Ectodermal cell (in vitro differentiated cells): ENCODE measurements at regions not wholly inside any gene's neighbourhood (a gene's known extent, or its start where the extent isn't known, plus 50 kb on each side); places are given as distances from the start of the nearest gene placed in this dataset.

ENCODE experiments used
- H3K27ac ChIP-seq: 2 replicates; pipeline ENCODE4 v1.7.0; 2013; ENCODE audit warnings: mild to moderate bottlenecking, low read depth, low read length; ENCODE audit not compliant: insufficient read depth, poor library complexity, severe bottlenecking
- H3K27me3 ChIP-seq: 2 replicates; pipeline ENCODE4 v1.7.0; 2013; ENCODE audit warnings: mild to moderate bottlenecking, low read length; ENCODE audit not compliant: insufficient read depth, control insufficient read depth, poor library complexity, severe bottlenecking
- H3K36me3 ChIP-seq: one replicate; pipeline ENCODE4 v1.7.0; 2013; ENCODE audit warnings: low read length; ENCODE audit not compliant: control insufficient read depth, insufficient read depth
- H3K4me1 ChIP-seq: one replicate; pipeline ENCODE4 v1.7.0; 2013; ENCODE audit warnings: low read length; ENCODE audit not compliant: control insufficient read depth, insufficient read depth
- H3K4me3 ChIP-seq: 2 replicates; pipeline ENCODE4 v1.7.0; 2013; ENCODE audit warnings: low read depth, low read length, control low read depth; ENCODE audit not compliant: insufficient read depth
- H3K9me3 ChIP-seq: 2 replicates; pipeline ENCODE4 v1.7.0; 2013; ENCODE audit warnings: mild to moderate bottlenecking, low read length, moderate library complexity; ENCODE audit not compliant: control insufficient read depth
- WGBS, 2 experiments: methylation state at CpG; one replicate each; pipeline ENCODE4 v1.1.7; 2013; ENCODE audit warnings: missing lambda C conversion rate in 2 of 2; 5-methylcytosine and 5-hydroxymethylcytosine counted together

DNA sequence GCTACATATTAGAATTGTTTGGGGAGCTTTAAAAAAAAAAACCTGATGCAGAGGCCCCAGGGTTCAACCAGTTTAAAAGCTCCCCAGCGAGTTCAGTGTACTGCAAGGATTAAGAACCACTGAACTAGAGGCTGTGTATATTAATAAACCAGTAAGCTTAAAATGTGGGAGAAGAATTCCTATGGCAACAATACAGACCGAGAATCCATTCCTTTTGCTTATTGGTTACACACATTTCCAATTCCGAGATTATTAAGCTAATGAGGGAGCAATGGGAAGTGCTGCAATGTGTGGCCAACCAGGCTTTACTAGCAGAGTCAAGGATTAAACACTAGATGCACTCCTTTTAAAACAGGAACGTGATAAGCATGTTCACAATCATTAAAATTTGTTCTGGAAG lies 204.4 kb downstream of the TDRD15 start:
- H3K4me3 ChIP-seq, result no peak overlapping the region
- H3K36me3 ChIP-seq, result no peaks in the 10 kb centered on the region
- WGBS, 2 experiments, result 92 to 93% methylated on average over 4 of the region's 4 CpGs
- no peak overlapping the region for H3K27ac ChIP-seq
- no peaks in the 10 kb centered on the region for H3K4me1 ChIP-seq
- H3K27me3 ChIP-seq, result no peaks in the 10 kb centered on the region
- H3K9me3 ChIP-seq, result no peaks in the 10 kb centered on the region

GRCh38 chr2:21330786-21331391 lies 207.1 kb downstream of the TDRD15 start:
- Histone ChIP-seq H3K36me3 (no peaks in the 10 kb centered on the region), H3K27me3 (no peaks in the 10 kb centered on the region), H3K4me1 (no peaks in the 10 kb centered on the region), H3K27ac (no peak overlapping the region), H3K9me3 (no peaks in the 10 kb centered on the region), H3K4me3 (no peak overlapping the region)
- 93% methylated on average over 5 of the region's 5 CpGs for WGBS, 2 experiments

DNA sequence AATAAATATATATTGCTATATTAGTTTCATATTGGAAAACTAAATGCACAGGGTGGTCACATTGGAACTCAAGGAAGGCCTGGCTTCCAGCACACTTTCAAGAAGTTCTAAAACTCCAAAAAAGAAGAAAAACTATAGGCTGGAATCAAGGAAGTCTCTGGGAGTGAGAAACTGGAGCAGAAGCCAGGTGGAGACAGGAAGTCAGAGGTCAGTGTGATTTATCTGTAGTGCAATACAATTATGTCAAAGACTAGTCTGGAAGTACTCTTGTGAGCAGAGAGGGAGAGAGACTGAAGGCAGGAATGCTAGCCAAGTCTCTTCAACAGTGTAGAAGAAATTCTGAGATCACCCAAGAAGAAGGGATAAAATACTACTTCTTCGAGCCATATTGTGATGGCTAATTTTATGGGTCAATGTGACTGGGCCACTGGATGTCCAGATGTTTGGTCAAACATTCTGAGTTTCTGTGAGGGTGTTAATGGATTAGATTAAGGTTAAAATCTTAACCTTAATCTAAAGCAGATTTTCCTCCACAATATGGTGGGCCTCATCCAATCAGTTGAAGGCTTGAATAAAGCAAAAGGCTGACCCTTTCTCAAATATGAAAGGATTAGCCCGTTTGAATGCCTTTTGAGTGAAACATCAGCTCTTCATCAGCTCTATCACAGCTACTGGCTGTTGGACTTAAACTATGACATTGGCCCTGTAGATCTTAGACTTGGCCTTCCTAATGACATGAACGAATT lies 208.0 kb downstream of the TDRD15 start:
- Histone ChIP-seq H3K9me3 (no peaks in the 10 kb centered on the region), H3K4me3 (no peak overlapping the region), H3K36me3 (no peaks in the 10 kb centered on the region), H3K27ac (no peak overlapping the region), H3K27me3 (no peaks in the 10 kb centered on the region), H3K4me1 (no peaks in the 10 kb centered on the region)
- WGBS, 2 experiments, result 95 to 100% methylated on average over 2 of the region's 3 CpGs

DNA sequence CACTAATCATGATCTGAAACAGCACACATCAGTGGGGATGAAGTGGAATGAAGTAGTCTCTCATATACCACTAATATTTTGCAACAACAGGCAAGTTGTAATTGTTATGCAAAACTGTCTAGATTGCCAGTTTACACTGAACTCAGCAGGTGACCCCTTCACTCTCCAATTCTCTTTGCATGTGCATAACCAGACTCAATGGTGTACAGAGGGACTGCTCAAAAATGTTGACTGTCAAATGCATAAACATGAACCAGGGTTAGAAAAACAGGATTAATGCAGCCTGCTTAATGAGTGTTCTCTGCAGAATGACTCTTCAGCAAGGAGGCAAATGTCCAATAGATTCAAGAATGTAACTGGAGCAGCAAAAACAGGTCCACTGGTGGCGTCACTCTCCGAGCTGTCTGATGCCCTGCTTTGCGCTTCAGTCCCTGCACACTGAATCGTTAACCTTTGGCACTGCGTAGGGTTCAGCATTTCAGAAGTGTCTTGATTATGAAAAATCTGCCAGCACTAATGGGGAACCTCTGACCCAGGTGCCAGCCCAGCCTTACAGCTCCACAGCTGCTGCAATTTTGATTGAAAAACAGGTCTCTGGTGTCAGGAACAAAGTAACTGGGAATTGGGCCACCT lies 209.3 kb downstream of the TDRD15 start:
- Histone ChIP-seq H3K4me1 (no peaks in the 10 kb centered on the region), H3K9me3 (no peaks in the 10 kb centered on the region), H3K4me3 (no peak overlapping the region), H3K36me3 (no peaks in the 10 kb centered on the region), H3K27me3 (no peaks in the 10 kb centered on the region), H3K27ac (no peak overlapping the region)
- 92 to 93% methylated on average over 5 of the region's 5 CpGs for WGBS, 2 experiments

- WGBS, 2 experiments, result 98 to 100% methylated on average over 2 of the region's 2 CpGs
- Histone ChIP-seq H3K27ac (no peak overlapping the region), H3K4me1 (no peaks in the 10 kb centered on the region), H3K36me3 (no peaks in the 10 kb centered on the region), H3K27me3 (no peaks in the 10 kb centered on the region), H3K4me3 (no peak overlapping the region), H3K9me3 (no peaks in the 10 kb centered on the region)
Measured at GRCh38 chr2:21333684-21334083, 209.9 kb downstream of the TDRD15 start.

- H3K9me3 ChIP-seq, result no peaks in the 10 kb centered on the region
- WGBS, 2 experiments, result 98 to 100% methylated on average over 1 to 2 of the region's 2 CpGs
- H3K4me1 ChIP-seq, result no peaks in the 10 kb centered on the region
- no peak overlapping the region for H3K27ac ChIP-seq
- no peaks in the 10 kb centered on the region for H3K36me3 ChIP-seq
- H3K4me3 ChIP-seq, result no peak overlapping the region
- H3K27me3 ChIP-seq, result no peaks in the 10 kb centered on the region
Measured at GRCh38 chr2:21346984-21347383, 223.2 kb downstream of the TDRD15 start.

GRCh38 chr2:21353879-21354679 lies 230.3 kb downstream of the TDRD15 start:
- H3K9me3 ChIP-seq, result peaks cover 4% of the 10 kb centered on the region
- H3K4me3 ChIP-seq, result no peak overlapping the region
- H3K27ac ChIP-seq, result no peak overlapping the region
- peaks cover 3% of the 10 kb centered on the region for H3K36me3 ChIP-seq
- H3K27me3 ChIP-seq, result no peaks in the 10 kb centered on the region
- 71 to 80% methylated on average over 3 of the region's 3 CpGs for WGBS, 2 experiments
- H3K4me1 ChIP-seq, result peaks cover 9% of the 10 kb centered on the region

DNA sequence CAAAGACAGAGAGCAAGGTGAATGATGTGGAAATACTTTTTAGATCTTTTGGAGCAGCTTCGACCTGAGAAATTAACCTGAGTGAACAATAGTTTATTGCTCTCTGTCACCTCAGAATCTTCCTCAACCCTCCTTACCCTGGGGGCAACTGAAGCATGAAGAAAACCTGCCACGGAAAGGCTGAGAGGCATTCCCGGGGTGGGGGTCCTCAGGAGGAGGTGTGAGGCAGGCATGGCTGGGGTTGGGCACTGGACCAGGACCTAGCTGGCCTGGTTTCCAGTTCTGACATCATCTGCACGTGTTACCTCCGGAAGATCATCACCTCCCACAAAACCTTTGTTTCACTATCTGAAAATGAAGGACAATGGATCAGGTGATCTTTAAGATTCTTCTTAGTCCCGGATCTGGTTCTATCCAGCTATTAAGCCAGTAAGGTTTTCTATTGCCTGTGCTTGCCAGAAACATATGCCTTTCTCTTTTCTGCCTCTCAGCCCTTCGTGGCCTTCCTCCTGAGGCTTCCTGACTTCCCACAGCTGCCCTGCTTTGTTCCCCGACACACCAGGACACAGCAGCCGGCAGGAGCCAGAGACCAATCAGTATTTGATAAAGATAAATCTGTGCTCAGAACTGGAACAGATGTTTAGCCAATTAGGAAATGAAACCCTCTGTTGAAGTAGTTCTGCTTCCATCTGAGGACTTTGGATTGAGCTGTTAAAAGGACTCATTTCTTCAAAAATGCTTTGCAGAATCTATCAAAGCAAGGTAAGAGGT lies 232.5 kb downstream of the TDRD15 start:
- WGBS, 2 experiments, result 67 to 71% methylated on average over 9 of the region's 9 CpGs
- Histone ChIP-seq H3K36me3 (peaks cover 3% of the 10 kb centered on the region), H3K4me1 (peaks cover 9% of the 10 kb centered on the region), H3K27me3 (no peaks in the 10 kb centered on the region), H3K4me3 (no peak overlapping the region), H3K27ac (no peak overlapping the region), H3K9me3 (peaks cover 4% of the 10 kb centered on the region)

DNA sequence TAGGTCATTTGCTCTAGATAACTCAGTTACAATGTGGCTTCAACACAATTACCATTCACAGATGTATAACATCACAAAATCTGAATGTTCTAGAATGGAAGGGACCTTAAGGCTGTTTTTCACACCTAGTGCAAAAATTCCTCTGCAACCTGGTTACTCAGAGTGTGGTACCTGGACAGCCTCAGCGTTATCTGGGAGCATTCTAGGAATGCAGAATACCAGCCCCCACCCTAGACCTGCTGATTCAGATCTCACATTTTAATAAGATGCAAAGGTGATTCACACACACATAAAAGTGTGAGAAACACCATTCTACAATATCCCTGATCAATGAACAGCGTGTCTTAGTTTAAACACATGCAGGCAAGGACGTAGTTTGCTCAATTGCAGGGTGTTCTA lies 233.1 kb downstream of the TDRD15 start:
- WGBS, 2 experiments, result 87% methylated on average over 3 of the region's 3 CpGs
- peaks cover 9% of the 10 kb centered on the region for H3K4me1 ChIP-seq
- no peaks in the 10 kb centered on the region for H3K27me3 ChIP-seq
- H3K27ac ChIP-seq, result no peak overlapping the region
- H3K9me3 ChIP-seq, result peaks cover 4% of the 10 kb centered on the region
- no peak overlapping the region for H3K4me3 ChIP-seq
- peaks cover 3% of the 10 kb centered on the region for H3K36me3 ChIP-seq
